ENCODE measurements at regions not wholly inside any gene's neighbourhood (a gene's known extent, or its start where the extent isn't known, plus 50 kb on each side); places are given as distances from the start of the nearest gene placed in this dataset.

DNA sequence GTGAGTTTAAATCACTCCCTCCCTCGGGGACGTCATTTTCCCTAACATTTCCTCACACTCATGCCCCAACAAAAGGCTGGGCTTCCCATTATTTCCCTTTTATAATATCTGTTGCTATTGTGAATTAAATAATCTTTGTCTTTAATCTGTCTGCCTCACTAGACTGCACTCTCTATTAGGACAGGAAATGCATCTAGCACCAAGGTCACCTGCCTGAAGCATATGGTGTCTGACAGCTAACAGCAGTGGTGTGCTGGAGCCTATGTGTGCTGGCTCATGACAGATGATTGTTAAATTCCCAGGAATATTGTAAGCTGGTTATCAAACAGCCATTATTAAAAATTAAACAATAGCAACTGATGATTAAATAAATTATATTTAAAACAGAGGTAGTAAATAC is 237.0 kb upstream of the CEP162 start:
- TF ChIP-seq EP300 (IDR thresholded peaks at IDR 0.05; ENCODE audit: borderline replicate concordance in 1 of 2, low read depth in 1 of 2, low read length in 1 of 2) = no peak
- TF ChIP-seq, protein P1, sequence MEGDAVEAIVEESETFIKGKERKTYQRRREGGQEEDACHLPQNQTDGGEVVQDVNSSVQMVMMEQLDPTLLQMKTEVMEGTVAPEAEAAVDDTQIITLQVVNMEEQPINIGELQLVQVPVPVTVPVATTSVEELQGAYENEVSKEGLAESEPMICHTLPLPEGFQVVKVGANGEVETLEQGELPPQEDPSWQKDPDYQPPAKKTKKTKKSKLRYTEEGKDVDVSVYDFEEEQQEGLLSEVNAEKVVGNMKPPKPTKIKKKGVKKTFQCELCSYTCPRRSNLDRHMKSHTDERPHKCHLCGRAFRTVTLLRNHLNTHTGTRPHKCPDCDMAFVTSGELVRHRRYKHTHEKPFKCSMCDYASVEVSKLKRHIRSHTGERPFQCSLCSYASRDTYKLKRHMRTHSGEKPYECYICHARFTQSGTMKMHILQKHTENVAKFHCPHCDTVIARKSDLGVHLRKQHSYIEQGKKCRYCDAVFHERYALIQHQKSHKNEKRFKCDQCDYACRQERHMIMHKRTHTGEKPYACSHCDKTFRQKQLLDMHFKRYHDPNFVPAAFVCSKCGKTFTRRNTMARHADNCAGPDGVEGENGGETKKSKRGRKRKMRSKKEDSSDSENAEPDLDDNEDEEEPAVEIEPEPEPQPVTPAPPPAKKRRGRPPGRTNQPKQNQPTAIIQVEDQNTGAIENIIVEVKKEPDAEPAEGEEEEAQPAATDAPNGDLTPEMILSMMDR (IDR thresholded peaks at IDR 0.05) = no peak
- no peak for TF ChIP-seq EZH2phosphoT487 (IDR thresholded peaks at IDR 0.05; ENCODE audit: borderline replicate concordance, low read depth)
- no peak for TF ChIP-seq RFX5 (IDR thresholded peaks at IDR 0.05; ENCODE audit: low read length)
